SJCRH30 (cell line): ENCODE measurements at regions not wholly inside any gene's neighbourhood (a gene's known extent, or its start where the extent isn't known, plus 50 kb on each side); places are given as distances from the start of the nearest gene placed in this dataset.

Source experiments
- DNase-seq, 2 experiments: peaks; one replicate each; pipeline ENCODE4 v3.0.0-alpha.2; 2015 to 2020
- H3K27ac ChIP-seq: fragments of 250-450 bp; sonication (Bioruptor Pico); 2 replicates; pipeline ENCODE4 v1.5.1; 2020; ENCODE audit warnings: mild to moderate bottlenecking, moderate library complexity
- H3K27me3 ChIP-seq: fragments of 250-450 bp; sonication (Bioruptor Pico); 2 replicates; pipeline ENCODE4 v1.5.1; 2020; ENCODE audit warnings: mild to moderate bottlenecking, moderate library complexity
- H3K36me3 ChIP-seq: fragments of 250-450 bp; sonication (Bioruptor Pico); 2 replicates; pipeline ENCODE4 v1.5.1; 2020; ENCODE audit warnings: mild to moderate bottlenecking, moderate library complexity
- H3K4me1 ChIP-seq: fragments of 250-450 bp; sonication (Bioruptor Pico); 2 replicates; pipeline ENCODE4 v1.5.1; 2020; ENCODE audit warnings: mild to moderate bottlenecking, moderate library complexity
- H3K4me3 ChIP-seq: fragments of 250-450 bp; sonication (Bioruptor Pico); 2 replicates; pipeline ENCODE4 v1.5.1; 2020; ENCODE audit warnings: mild to moderate bottlenecking, moderate library complexity
- H3K9me3 ChIP-seq: fragments of 250-450 bp; sonication (Bioruptor Pico); replicated peaks from 2 replicates; pipeline ENCODE4 v1.5.1; 2020; ENCODE audit warnings: mild to moderate bottlenecking, moderate library complexity

DNA sequence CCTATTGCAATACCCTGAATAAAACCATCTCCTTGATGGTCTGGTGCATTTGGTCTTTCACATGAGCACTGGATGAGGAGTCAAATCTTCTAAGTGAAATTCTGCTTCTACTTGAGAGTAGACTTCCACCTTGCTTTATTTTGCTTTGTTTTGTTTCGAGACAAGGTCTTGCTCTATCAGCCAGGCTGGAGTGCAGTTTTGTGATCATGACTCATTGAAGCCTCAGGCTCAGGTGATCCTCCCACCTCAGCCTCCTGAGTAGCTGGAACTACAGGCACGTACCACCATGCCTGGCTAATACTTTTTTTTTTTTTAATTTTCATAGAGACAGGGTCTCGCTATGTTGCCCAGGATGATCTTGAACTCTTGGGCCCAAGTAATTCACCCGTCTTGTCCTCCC lies 65.8 kb upstream of the F3 start:
- Histone ChIP-seq H3K9me3 (no peaks in the 10 kb centered on the region), H3K4me1 (no peaks in the 10 kb centered on the region; the same call in 1 of the 2 replicates), H3K27me3 (no peaks in the 10 kb centered on the region), H3K4me3 (no peak overlapping the region), H3K27ac (no peak overlapping the region), H3K36me3 (no peaks in the 10 kb centered on the region)
- DNase-seq: no peak

DNA sequence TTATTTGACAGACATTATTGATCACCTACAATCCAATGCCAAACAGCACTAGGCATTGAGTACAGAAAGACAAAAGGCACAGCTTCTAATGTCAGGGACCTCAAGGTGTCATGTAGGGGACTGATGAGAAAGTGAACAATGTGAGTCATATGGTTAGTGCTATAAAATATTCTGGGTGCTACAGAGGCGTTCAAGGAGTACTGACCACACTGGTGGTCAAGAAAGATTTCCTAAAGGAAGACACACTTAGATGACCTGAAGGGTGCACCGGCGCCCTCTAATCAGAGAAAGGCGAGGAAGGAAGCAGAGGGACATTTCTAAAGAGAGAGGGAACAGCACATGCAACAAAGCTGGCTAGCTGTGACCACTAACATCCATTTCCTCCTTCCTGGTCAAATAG lies 64.9 kb upstream of the F3 start:
- DNase-seq: no peak
- Histone ChIP-seq H3K27ac (no peak overlapping the region), H3K9me3 (no peaks in the 10 kb centered on the region), H3K27me3 (no peaks in the 10 kb centered on the region), H3K4me3 (no peak overlapping the region), H3K36me3 (no peaks in the 10 kb centered on the region), H3K4me1 (no peaks in the 10 kb centered on the region; the same call in 1 of the 2 replicates)

DNA sequence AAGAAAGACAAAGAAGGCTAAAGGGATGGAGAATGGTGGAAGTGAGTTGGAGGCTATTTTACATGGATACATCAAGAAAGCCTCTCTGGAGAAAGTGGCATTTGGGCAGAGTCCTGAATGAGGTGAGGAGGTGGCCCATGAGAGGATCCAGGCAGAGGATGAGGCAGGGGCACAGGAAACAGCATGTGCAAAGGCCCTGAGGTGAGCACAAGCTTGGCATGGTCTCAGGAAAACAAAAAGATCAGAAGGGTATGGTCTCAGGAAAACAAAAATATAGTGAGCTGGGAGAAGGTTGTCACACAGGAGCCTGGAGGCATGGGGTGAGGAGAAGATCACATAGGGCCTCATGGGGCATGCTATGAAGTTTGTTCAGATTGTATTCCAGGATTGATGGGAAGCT lies 62.1 kb upstream of the F3 start:
- Histone ChIP-seq H3K4me3 (no peak overlapping the region), H3K9me3 (no peaks in the 10 kb centered on the region), H3K36me3 (no peaks in the 10 kb centered on the region), H3K4me1 (no peaks in the 10 kb centered on the region; the same call in 1 of the 2 replicates), H3K27ac (no peak overlapping the region), H3K27me3 (no peaks in the 10 kb centered on the region)
- no peak for DNase-seq

DNA sequence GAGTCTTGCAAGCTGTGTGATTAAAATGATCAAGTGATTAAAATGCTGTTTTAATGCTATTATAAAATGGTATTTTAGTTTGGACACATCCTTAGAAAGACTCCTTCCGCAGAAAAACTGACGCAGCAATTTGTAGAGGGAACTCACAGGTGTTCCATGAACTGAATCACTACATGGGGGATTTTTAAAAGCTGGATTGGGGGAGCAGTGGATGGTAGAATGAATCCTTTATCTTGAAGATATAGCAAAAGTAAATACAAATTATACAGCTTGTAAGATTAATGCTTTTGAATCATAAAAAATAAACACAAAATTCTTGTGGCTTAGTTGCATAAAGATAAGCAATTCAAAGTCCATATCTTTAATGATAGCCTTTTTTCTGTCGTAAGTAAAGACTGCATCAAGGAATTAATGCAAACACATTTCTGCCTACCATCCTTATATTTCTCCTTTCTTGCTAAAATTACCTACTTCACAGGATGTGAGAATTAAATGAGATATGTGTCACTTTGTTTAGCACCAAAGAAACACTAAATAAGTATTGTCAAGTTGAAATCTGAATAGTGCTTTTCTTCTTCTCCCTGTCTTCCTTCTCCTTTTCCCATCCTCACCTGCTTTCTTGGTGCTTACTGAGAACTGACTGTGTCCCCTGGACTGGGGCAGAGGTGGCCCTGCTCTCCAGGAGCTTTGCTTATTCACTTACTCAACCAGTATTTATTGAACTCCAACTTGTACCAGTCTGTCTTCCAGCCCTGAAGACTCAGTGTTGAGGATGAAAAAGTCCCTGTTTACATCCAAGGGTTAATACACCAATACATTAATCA lies 61.5 kb upstream of the F3 start:
- DNase-seq: no peak
- H3K36me3 ChIP-seq: no peaks in the 10 kb centered on the region

DNA sequence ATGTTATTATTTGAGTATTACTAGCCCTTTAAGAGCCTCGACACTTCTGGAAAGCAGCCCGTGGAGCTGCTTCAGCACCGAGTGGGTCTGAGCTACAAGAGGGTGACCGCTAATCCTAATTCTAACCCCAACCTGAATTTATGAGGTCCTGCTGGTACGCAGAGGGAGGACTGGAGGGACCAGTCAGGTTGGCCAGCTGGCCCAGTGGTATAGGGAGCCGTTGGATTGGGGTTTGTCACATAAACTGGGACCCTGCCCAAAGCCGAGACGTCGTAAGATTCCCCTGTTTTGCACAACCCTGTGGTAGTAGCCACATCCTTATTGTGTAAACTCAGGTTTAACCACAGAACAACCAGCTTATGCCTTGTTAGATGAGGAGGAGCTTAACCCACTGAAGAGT lies 60.8 kb upstream of the F3 start:
- Histone ChIP-seq H3K36me3 (no peaks in the 10 kb centered on the region), H3K4me3 (no peak overlapping the region), H3K4me1 (no peaks in the 10 kb centered on the region; the same call in 1 of the 2 replicates), H3K27ac (no peak overlapping the region), H3K9me3 (no peaks in the 10 kb centered on the region), H3K27me3 (no peaks in the 10 kb centered on the region)
- DNase-seq: no peak

More for the DNA sequence above, 61.5 kb upstream of the F3 start:
- no peaks in the 10 kb centered on the region for H3K27me3 ChIP-seq
- H3K4me1 ChIP-seq: no peaks in the 10 kb centered on the region; the same call in 1 of the 2 replicates
- H3K4me3 ChIP-seq: no peak overlapping the region
- no peaks in the 10 kb centered on the region for H3K9me3 ChIP-seq
- H3K27ac ChIP-seq: no peak overlapping the region

DNA sequence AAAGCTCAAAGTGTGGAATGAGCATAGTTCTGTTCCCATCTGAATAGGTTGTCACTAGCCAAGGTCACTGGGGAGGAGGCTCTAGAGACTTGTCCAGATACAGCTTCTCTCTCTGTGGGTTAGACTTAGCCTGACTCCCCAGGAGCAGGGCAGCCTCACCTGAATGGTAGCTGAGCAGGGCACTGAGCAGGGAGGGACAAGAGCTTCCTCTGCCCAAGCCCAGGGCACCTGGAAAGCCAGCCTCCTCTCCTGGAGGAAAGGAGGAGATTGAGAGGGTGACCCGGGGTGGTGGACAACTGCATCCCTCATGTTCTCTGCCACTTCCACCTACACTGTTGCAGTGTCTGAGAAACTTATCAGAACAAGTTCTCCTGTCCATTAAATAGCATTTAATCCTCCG lies 59.0 kb upstream of the F3 start:
- H3K36me3 ChIP-seq: no peaks in the 10 kb centered on the region
- peaks cover 6% of the 10 kb centered on the region; the same call in 1 of the 2 replicates for H3K4me1 ChIP-seq
- no peaks in the 10 kb centered on the region for H3K27me3 ChIP-seq
- no peak overlapping the region for H3K4me3 ChIP-seq
- H3K27ac ChIP-seq: no peak overlapping the region
- H3K9me3 ChIP-seq: no peaks in the 10 kb centered on the region
- DNase-seq: no peak

DNA sequence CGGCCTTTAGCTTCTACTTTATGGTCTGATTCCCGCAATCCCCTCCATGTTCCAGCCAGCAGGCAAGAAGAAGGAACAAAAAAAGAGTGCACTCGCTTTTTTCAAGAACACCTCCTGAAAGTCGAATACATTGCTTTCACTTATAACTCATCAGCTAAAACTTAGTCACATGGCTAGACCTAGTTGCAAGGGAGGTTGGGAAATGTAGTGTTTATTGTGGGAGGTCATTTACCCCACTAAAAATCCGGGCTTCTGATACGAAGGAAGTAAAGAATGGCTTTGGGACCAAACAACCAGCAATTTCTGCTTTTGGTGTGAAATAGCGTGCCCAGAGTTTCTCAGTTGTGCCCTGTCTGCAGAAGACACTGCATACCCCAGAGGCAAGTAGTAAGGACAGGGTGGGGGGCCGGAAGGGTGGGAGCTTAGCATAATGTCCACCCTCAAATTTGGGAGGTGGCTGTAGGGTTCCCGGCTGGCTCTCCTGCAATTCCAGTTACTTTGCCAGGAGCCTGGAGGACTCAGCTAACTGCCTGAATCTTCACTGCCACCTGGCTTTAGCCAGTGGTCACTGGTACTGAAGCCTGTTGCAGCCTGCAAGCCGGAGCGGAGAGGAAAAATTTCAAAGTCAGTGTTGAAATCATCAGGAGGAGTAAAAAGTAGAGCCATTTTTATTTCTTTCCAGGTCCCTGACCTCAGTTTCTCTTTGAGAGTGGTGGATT lies 57.7 kb upstream of the F3 start:
- no peaks in the 10 kb centered on the region for H3K36me3 ChIP-seq
- no peak overlapping the region for H3K27ac ChIP-seq
- peaks cover 9% of the 10 kb centered on the region; the same call in 1 of the 2 replicates for H3K4me1 ChIP-seq
- H3K9me3 ChIP-seq: no peaks in the 10 kb centered on the region
- DNase-seq: no peak
- no peaks in the 10 kb centered on the region for H3K27me3 ChIP-seq
- H3K4me3 ChIP-seq: no peak overlapping the region

DNA sequence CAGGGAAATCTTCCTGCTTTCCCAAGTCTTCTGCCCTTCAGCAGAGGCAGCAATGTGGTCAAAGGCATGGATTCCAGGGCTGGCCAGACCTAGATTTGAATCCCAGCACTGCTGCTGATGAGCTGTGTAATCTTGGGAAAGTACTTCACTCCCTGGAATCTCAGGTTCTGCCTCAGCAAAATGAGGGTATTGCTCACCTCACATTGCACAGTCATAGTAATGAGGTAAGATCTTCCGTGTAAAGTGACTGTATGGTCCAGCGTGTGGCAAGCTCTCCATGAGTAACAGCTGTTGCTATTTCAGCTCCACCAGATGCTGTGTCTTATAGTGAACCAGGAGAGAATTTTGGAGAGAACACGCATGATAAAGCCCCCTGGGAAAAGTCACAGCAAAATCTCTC lies 56.1 kb upstream of the F3 start:
- H3K36me3 ChIP-seq: no peaks in the 10 kb centered on the region
- H3K27me3 ChIP-seq: no peaks in the 10 kb centered on the region
- no peak overlapping the region for H3K4me3 ChIP-seq
- H3K4me1 ChIP-seq: peaks cover 9% of the 10 kb centered on the region; the same call in 1 of the 2 replicates
- H3K27ac ChIP-seq: no peak overlapping the region
- peak in 1 of 2 experiments; percentile 45 for DNase-seq
- no peaks in the 10 kb centered on the region for H3K9me3 ChIP-seq

DNA sequence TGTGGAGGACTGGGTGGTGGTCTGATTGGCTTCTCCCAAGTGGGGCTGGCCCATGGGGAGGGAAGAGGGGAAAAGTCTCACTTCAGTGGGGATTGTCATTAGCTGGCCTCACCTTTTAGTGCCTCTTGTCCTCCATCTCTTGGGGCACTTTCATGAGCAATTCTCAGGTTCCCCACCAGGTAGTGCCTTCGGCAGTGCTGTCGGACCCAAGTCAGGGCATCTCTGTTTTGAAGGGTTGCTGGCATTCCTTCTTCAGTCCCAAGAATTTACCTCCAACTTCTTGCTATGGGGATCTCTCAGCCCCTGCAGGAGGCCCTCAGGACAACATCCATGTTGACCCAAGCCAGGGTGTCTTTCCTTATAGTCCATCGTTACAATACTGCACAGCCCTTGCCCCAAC lies 54.7 kb upstream of the F3 start:
- no peak overlapping the region for H3K4me3 ChIP-seq
- H3K9me3 ChIP-seq: no peaks in the 10 kb centered on the region
- H3K36me3 ChIP-seq: no peaks in the 10 kb centered on the region
- H3K27ac ChIP-seq: no peak overlapping the region
- no peaks in the 10 kb centered on the region for H3K27me3 ChIP-seq
- DNase-seq: no peak
- H3K4me1 ChIP-seq: peaks cover 9% of the 10 kb centered on the region; the same call in 1 of the 2 replicates

DNA sequence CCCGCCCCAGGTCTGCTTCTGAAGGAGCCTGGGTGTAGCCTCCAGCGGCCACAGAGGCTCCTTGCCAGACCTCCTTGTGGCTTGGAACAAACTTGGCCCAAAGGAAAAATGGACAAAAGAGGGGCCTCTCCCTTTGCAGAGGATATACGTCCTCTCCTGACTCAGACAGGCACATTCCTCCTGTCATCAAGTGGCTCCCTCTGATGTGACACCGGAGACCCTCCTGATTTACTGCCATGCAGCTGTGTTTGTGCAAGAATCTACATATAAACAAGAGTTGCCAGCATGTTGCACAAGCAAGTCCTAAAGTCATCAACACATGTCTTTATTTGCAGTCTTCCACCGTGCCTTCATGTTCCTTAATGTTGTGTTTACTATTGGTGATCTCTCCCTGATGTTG lies 54.1 kb upstream of the F3 start:
- peak; percentile 40 to 61 for DNase-seq
- peaks cover 10% of the 10 kb centered on the region for H3K4me1 ChIP-seq

DNA sequence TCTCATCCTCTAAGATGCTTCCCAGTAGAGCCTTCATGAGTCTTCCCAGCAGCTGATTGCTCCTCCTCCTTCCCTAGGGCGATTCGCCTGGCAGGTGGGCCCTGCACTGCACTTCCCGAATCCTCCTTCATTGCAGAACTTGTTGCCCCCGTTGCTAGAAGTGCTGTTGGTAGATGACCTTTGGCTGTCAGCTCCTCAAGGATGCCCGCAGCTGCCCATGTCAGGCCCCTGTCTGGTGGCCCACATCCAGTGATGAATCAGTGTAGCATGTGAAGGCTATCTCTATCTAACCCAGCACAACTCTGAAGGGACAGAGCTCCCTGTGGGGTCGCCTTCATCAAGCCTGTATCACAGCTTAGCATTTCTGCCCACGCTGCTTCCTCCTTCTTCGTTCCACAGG lies 52.1 kb upstream of the F3 start:
- Histone ChIP-seq H3K4me3 (no peak overlapping the region), H3K4me1 (peaks cover 13% of the 10 kb centered on the region), H3K27ac (no peak overlapping the region), H3K27me3 (no peaks in the 10 kb centered on the region), H3K36me3 (no peaks in the 10 kb centered on the region), H3K9me3 (no peaks in the 10 kb centered on the region)
- DNase-seq: no peak

More for the DNA sequence above, 54.1 kb upstream of the F3 start:
- Histone ChIP-seq H3K27ac (no peak overlapping the region), H3K36me3 (no peaks in the 10 kb centered on the region), H3K9me3 (no peaks in the 10 kb centered on the region), H3K4me3 (no peak overlapping the region), H3K27me3 (no peaks in the 10 kb centered on the region)

DNA sequence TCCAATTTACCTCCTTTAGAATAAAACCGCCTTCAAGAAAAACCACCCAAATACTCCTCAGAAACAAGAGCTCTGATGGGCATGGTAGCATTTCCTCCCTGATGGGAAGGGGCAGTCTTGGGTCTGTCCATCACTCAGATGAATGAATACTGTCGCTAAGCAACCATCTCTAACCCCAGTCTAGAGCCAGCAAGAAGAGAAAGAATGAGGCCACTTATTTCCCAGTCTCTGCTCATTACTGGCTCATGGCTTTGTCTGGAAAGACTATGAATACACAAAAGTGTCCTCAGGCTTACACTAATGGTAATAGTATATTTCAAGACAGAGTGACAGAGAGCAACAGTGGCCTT lies 51.0 kb upstream of the F3 start:
- Histone ChIP-seq H3K9me3 (no peaks in the 10 kb centered on the region), H3K4me3 (no peak overlapping the region), H3K36me3 (no peaks in the 10 kb centered on the region), H3K27me3 (no peaks in the 10 kb centered on the region), H3K27ac (no peak overlapping the region), H3K4me1 (peaks cover 18% of the 10 kb centered on the region)
- no peak for DNase-seq

DNA sequence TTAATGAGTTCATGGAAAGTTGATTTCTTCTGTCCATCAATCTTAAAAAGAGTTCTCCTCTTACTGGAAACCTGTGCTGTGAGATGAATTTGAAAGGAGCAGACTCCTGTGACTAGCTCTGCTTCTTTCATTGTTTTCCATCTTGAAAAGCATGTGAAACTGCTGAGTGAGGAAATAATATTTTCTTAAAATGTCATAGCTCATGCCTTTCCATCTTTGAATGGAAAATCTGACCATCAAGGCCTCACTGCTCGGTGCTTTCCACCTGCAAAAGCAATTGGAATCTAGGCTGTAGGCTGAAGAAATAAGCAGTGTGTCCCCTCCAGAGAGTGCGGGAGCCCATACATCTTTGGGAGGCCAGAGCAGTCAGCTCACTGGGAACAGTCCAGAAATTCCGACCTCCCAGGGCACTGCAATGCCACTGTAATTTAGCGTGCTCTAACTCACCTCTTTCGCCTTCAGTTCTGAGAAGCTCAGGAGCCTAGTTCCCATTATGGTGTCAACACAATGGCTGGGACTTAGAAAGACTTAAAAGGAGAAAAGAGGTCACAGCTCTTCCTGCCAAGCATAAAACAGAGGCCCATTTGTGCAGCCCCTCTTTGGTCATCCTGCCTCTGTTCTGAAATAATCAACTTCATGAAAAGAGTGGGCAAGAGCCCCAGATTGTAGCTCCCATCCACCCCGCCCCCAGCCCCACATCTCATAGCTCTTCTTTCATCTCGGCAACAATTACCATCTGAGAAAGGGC lies 50.4 kb upstream of the F3 start:
- H3K27me3 ChIP-seq: no peaks in the 10 kb centered on the region
- no peak overlapping the region for H3K4me3 ChIP-seq
- peaks cover 23% of the 10 kb centered on the region for H3K4me1 ChIP-seq
- no peak for DNase-seq
- no peak overlapping the region for H3K27ac ChIP-seq
- no peaks in the 10 kb centered on the region for H3K9me3 ChIP-seq
- H3K36me3 ChIP-seq: no peaks in the 10 kb centered on the region
